Osteoblast (primary cell): ENCODE measurements at regions not wholly inside any gene's neighbourhood (a gene's known extent, or its start where the extent isn't known, plus 50 kb on each side); places are given as distances from the start of the nearest gene placed in this dataset.

Experiments used
- DNase-seq: peaks from one replicate; pipeline ENCODE4 v3.0.0; 2011; ENCODE audit warnings: low spot score, mixed read lengths; ENCODE audit not compliant: insufficient read length; ENCODE audit errors: missing footprints
- H2AFZ ChIP-seq: 2 replicates; pipeline ENCODE4 v1.6.0; 2011; ENCODE audit warnings: mild to moderate bottlenecking, low read length
- H3K27ac ChIP-seq: 2 replicates; pipeline ENCODE4 v1.5.1; 2011; ENCODE audit warnings: mild to moderate bottlenecking, low read depth, low read length, moderate library complexity
- H3K27me3 ChIP-seq: 2 replicates; pipeline ENCODE4 v1.6.0; 2012; ENCODE audit warnings: mild to moderate bottlenecking, control low read depth, inconsistent platforms, low read length, moderate library complexity; ENCODE audit not compliant: insufficient read depth
- H3K36me3 ChIP-seq: 2 replicates; pipeline ENCODE4 v1.5.1; 2011; ENCODE audit warnings: mild to moderate bottlenecking, low read length, control low read depth, moderate library complexity; ENCODE audit not compliant: insufficient read depth
- H3K4me1 ChIP-seq: 2 replicates; pipeline ENCODE4 v1.5.1; 2011; ENCODE audit warnings: mild to moderate bottlenecking, low read length, control low read depth, moderate library complexity; ENCODE audit not compliant: insufficient read depth
- H3K4me2 ChIP-seq: 2 replicates; pipeline ENCODE4 v1.6.0; 2011; ENCODE audit warnings: mild to moderate bottlenecking, low read length; ENCODE audit not compliant: insufficient read depth
- H3K4me3 ChIP-seq: fragments of 200-600 bp; sonication (generic); 3 replicates; pipeline ENCODE4 v1.5.1; 2012; ENCODE audit warnings: mild to moderate bottlenecking, low read length, inconsistent platforms; ENCODE audit not compliant: insufficient read depth
- H3K79me2 ChIP-seq: 2 replicates; pipeline ENCODE4 v1.6.0; 2012; ENCODE audit warnings: mild to moderate bottlenecking, low read length, control low read depth, inconsistent platforms; ENCODE audit not compliant: insufficient read depth
- H3K9me3 ChIP-seq: 2 replicates; pipeline ENCODE4 v1.5.1; 2011; ENCODE audit warnings: low read depth, low read length, control low read depth
- H4K20me1 ChIP-seq: 2 replicates; pipeline ENCODE4 v1.6.0; 2012; ENCODE audit warnings: mild to moderate bottlenecking, low read length, control low read depth; ENCODE audit not compliant: insufficient read depth
- CTCF ChIP-seq: IDR thresholded peaks from 2 replicates; pipeline ENCODE4 v1.5.1; 2011; ENCODE audit warnings: mild to moderate bottlenecking, low read depth, low read length, moderate library complexity; ENCODE audit errors: extremely low read depth

GRCh38 chr16:66137853-66138252, 228.6 kb upstream of the CDH5 start:
- TF ChIP-seq CTCF, result no peak
- no peak overlapping the region for H2AFZ ChIP-seq
- H3K4me1 ChIP-seq, result peaks cover 11% of the 10 kb centered on the region
- H4K20me1 ChIP-seq, result no peaks in the 10 kb centered on the region
- no peaks in the 10 kb centered on the region for H3K36me3 ChIP-seq
- DNase-seq, result no peak
- no peak overlapping the region for H3K27ac ChIP-seq
- no peaks in the 10 kb centered on the region for H3K27me3 ChIP-seq
- H3K4me2 ChIP-seq, result no peak overlapping the region
- no peaks in the 10 kb centered on the region for H3K9me3 ChIP-seq
- no peaks in the 10 kb centered on the region for H3K79me2 ChIP-seq
- no peak overlapping the region for H3K4me3 ChIP-seq

GRCh38 chr16:66136841-66137240, 229.7 kb upstream of the CDH5 start:
- Histone ChIP-seq H2AFZ (no peak overlapping the region), H3K79me2 (no peaks in the 10 kb centered on the region), H3K4me2 (no peak overlapping the region), H4K20me1 (no peaks in the 10 kb centered on the region), H3K4me1 (peaks cover 21% of the 10 kb centered on the region), H3K36me3 (no peaks in the 10 kb centered on the region), H3K9me3 (no peaks in the 10 kb centered on the region), H3K27ac (no peak overlapping the region), H3K4me3 (no peak overlapping the region), H3K27me3 (no peaks in the 10 kb centered on the region)
- DNase-seq, result peak; percentile 22
- TF ChIP-seq CTCF, result no peak

GRCh38 chr16:66135838-66136237, 230.7 kb upstream of the CDH5 start:
- no peak overlapping the region for H2AFZ ChIP-seq
- H3K4me3 ChIP-seq, result no peak overlapping the region
- no peaks in the 10 kb centered on the region for H4K20me1 ChIP-seq
- peaks cover 31% of the 10 kb centered on the region for H3K4me1 ChIP-seq
- H3K36me3 ChIP-seq, result no peaks in the 10 kb centered on the region
- no peak overlapping the region for H3K27ac ChIP-seq
- no peak for TF ChIP-seq CTCF
- H3K4me2 ChIP-seq, result no peak overlapping the region
- H3K9me3 ChIP-seq, result no peaks in the 10 kb centered on the region
- no peaks in the 10 kb centered on the region for H3K27me3 ChIP-seq
- no peaks in the 10 kb centered on the region for H3K79me2 ChIP-seq
- no peak for DNase-seq

- no peaks in the 10 kb centered on the region for H4K20me1 ChIP-seq
- no peaks in the 10 kb centered on the region for H3K9me3 ChIP-seq
- H3K4me2 ChIP-seq, result no peak overlapping the region
- H2AFZ ChIP-seq, result peak overlapping the region; percentile 66
- peak; percentile 59 for DNase-seq
- H3K27me3 ChIP-seq, result no peaks in the 10 kb centered on the region
- no peaks in the 10 kb centered on the region for H3K79me2 ChIP-seq
- TF ChIP-seq CTCF, result no peak
- no peaks in the 10 kb centered on the region for H3K36me3 ChIP-seq
- no peak overlapping the region for H3K27ac ChIP-seq
- no peak overlapping the region for H3K4me3 ChIP-seq
- peaks cover 35% of the 10 kb centered on the region for H3K4me1 ChIP-seq
Measured at GRCh38 chr16:66135421-66135831, 231.1 kb upstream of the CDH5 start.
